GM19035 (cell line): ENCODE measurements at regions not wholly inside any gene's neighbourhood (a gene's known extent, or its start where the extent isn't known, plus 50 kb on each side); places are given as distances from the start of the nearest gene placed in this dataset.
"Not testable (repeated sequence)": the region's sequence is repeated elsewhere in the genome, so short reads cannot be mapped to it uniquely, and the experiment has no call there.

ENCODE experiments used
- ATAC-seq: cut with Tn5 transposase; IDR thresholded peaks from one replicate; pipeline ENCODE4 v1.9.1; 2021; ENCODE audit not compliant: unreplicated experiment

DNA sequence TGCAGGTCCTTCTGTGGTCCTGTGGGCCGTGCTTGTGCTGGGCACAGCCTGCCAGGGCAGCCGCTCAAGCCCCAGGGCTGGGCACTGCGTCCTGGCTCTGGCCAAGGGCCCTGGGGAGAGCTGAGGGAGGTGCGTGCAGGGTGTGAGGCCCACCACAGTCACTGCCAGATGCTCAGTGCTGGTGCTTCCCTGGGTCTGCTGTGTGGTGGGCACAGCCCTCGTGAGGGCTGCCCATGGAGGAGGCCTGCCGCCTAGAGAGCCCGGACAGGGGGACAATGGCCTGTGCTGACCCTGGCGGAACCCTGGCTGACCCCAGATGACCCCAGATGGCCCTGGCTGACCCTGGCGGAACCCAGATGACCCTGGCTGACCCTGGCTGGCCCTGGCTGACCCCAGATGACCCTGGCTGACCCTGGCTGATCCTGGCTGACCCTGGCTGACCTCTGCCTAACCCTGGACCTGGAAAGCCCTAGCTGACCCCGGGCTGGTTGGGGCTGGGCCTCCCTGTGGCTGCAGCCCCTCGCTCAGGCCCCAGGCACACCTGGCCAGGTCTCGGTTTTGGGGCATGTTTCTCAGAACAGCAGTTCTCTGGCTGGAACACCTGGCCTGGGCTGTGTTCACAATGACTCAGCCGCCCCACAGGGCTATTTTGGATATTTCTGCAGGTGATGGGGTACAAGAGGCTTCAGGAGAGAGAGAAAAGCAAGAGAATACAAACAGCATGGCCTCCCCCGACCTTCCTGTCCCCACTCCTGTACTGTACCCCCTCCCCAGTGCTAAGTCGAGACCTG, 55.4 kb downstream of the TMEM121 start:
- peak; percentile 61 for ATAC-seq

DNA sequence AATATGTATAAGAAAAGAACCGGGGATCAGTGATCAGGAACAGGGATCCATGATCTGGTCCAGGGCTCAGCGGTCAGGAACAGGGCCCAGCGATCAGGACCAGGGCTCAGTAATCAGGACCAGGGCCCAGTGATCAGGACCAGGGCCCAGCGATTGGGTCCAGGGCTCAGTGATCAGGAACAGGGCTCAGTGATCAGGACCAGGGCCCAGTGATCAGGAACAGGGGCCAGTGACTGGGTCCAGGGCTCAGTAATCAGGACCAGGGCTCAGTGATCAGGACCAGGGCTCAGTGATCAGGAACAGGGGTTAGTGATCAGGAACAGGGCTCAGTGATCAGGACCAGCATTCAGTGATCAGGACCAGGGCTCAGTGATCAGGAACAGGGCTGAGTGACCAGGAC, 56.3 kb downstream of the TMEM121 start:
- ATAC-seq: no peak

DNA sequence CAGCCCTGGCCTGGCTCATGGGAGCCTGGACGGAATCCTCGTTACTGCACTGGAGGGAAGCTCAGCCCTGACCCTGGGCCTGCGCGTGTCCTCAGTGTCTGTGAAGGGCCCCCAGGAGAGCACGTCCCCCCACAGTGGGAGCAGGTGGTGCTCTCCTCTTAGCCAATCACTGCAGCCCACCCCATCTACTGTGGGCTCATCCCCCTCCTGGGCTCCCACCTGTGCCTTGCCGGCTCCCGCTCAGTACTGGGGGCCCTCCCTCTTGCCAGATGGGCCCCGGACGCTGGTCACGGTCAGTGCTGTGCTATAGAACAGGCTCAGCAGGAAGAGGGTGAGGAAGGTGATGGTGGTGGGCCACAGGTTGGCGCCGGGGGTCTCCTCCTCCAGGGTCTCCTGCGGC, 57.5 kb downstream of the TMEM121 start:
- ATAC-seq: not testable (repeated sequence)

DNA sequence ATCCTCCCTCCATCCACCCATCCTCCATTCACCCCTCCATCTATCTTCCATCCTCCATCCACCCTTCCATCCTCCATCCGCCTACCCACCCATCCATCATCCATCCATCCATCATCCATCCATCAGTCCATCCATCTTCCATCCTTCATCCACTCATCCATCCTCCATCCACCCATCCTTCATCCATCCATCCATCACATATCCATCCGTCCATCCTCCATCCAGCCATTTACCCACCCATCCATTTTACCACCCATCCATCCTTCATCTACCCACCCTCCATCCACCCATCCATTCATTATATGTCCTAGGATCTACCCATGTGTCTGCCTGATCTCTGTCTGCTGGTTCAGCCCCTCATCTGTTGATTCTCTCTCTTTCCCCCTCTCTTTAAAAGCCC, 58.9 kb downstream of the TMEM121 start:
- not testable (repeated sequence) for ATAC-seq

DNA sequence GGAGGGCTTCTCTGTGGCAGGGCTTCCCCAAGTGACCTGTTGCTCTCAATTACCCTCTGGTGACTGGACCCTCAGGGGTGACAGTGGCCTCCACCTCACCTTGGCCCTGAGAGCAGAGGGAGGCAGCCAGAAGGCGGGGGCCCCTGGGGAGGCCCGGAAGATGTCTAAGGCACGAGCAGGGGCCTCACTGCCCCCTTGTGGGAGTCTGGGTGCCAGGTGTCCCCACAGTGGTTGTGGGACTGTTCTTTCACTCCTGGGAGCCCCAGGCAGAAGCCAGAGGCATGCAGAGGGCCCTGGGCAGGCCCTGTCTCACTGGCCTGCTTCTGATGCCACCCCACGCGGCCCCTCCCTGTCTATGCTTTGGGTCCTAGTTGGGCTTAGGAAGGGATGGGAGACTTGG, 59.3 kb downstream of the TMEM121 start:
- not testable (repeated sequence) for ATAC-seq

DNA sequence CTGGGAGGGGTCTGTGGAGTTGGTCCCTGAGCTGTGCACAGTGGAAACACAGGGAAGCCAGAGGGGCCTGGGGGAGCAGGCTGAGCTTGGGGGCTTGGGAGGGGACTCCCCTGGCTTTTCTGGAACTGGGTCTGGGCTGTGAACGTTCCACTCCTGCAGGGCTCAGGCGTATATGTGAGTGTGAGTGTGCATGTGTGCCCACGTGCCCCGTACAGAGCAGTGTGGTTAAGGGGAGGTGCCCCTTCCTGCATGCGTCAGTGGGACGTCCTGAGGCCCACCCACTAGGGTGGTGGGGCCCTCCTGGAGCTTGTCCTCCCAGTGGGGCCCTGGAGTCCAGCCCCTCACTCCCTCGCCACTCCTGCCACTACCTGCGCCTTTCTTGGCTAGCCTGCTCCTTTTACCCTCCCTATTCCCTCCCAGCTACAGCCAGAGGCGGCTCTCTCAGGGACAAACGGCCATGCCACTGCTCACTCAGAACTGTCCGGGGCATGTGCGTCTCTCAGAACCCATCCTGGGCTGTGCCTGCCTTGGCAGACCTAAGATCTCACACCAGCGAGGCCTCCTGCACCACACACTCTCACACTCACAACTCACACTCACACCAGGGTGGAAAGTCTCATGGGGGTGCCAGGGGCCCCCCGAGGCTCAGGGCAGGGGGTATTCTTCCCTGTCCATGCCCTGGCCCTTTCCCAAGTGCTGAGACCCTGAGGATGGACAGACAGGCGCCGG, 59.9 kb downstream of the TMEM121 start:
- not testable (repeated sequence) for ATAC-seq

DNA sequence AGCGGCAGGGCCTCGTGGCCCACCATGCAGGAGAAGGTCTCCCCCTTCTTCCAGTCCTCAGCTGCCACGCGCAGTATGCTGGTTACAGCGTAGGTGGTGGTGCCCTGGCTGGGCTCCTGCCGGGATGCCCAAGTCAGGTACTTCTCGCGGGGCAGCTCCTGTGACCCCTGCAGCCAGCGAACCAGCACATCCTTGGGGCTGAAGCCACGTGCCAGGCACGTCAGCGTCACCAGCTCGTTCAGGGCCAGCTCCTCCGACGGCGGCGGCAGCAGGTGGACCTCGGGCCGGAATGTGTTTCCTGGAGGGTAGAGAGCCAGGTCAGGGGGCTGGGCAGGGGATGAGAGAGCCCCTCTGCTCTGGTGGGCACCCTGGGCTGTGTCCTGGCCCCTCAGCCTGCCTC, 60.7 kb downstream of the TMEM121 start:
- ATAC-seq: not testable (repeated sequence)

DNA sequence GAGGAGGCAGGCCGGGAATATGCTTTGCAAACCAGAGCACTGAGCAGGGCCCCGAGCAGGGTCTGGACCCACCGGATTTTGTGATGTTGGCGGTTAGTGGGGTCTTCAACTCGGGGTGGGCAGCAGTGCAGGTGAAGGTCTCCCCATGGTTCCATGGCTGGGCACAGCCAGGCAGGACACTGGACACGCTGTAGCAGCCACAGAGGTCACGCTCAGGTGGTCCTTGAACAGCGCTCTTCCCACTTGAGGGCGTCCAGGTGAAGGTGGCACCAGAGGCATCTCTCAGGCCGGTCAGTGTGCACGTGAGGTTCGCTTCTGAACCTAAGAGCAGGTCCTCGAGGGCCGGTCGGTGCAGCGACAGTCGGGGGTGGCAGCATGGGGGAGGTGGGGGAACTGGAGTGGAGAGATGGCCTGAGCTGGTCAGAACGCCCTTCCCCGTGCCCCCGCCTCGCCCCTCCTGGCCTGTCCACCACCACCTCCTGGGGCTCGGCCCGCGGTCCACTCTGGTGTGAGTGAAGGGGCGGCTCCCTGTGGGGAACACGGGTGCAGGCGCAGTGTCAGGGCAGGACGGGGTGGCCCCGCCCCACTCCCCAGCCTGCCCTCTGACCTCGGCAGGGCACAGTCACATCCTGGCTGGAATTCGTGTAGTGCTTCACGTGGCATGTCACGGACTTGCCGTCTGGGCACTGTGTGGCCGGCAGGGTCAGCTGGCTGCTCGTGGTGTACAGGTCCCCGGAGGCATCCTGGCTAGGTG, 61.3 kb downstream of the TMEM121 start:
- not testable (repeated sequence) for ATAC-seq

DNA sequence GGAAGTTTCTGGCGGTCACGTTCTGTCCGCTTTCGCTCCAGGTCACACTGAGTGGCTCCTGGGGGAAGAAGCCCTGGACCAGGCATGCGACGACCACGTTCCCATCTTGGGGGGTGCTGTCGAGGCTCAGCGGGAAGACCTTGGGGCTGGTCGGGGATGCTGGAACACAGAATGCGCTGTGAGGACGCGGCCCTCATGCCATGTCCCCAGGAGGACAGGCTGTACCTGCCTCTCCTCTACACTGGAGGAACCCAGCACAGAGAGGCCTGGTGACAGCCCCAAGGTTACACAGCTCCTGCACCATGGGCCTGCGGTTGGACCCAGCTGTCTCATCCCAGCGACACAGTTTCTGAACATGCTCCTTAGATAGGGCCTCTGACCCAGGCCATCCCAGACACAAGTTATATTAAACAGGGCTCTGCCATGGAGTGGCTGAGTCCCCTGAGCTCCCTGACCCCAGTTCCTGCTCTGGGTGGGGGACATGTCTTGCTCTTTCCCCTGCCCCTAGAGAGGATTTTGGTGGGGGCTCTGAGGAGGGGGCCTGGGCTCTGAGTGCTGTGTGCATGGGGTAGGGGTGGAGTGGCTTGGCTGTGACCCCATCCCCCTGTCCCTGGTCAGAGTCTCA, 62.0 kb downstream of the TMEM121 start:
- ATAC-seq: no peak

DNA sequence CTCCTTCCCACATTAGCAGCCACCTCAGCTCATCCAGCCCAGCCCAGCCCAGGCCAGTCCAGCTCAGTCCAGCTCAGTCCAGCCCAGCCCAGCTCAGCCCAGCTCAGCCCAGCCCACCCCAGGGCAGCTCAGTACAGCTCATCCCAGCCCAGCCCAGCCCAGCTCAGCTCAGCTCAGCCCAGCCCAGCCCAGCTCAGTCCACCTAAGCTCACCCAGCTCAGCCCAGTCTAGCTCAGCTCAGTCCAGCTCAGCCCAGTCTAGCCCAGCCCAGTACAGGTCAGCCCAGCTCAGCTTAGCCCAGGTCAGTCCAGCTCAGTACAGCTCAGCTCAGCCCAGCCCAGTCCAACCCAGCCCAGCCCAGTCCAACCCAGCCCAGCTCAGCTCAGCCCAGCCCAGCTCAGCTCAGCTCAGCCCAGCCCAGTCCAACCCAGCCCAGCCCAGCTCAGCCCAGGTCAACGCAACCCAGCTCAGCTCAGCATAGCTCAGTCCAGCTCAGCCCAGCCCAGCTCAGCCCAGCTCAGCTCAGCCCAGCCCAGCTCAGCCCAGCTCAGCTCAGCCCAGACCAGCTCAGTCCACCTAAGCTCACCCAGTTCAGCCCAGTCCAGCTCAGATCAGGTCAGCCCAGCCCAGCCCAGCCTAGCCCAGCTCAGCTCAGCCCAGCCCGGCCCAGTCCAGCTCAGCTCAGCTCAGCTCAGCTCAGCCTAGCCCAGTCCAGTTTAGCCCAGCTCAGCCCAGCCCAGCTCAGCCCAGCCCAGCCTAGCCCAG, 63.0 kb downstream of the TMEM121 start:
- ATAC-seq: no peak

DNA sequence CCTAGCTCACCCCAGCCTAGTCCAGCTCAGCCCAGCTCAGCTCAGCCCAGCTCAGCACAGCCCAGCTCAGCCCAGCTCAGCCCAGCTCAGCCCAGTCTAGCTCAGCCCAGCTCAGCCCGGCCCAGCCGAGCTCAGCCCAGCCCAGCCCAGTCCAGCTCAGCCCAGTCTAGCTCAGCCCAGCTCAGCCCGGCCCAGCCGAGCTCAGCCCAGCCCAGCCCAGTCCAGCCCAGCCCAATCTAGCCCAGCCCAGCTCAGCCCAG, 63.5 kb downstream of the TMEM121 start:
- not testable (repeated sequence) for ATAC-seq

DNA sequence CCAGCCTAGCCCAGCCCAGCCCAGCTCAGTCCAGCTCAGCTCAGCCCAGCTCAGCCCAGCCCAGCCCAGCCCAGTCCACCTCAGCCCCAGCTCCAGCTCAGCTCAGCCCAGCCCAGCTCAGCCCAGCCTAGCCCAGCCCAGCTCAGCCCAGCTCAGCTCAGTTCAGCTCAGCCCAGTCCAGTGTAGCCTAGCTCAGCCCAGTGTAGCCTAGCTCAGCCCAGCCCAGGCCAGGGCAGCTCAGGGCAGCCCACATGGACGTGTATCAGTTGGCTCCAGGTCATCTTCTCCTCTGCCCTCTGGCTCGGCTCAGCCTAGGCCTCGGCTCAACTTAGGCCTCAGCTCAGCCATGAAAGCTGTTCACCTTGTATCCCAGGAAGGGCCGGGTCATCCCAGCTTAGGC, 64.7 kb downstream of the TMEM121 start:
- ATAC-seq: no peak

DNA sequence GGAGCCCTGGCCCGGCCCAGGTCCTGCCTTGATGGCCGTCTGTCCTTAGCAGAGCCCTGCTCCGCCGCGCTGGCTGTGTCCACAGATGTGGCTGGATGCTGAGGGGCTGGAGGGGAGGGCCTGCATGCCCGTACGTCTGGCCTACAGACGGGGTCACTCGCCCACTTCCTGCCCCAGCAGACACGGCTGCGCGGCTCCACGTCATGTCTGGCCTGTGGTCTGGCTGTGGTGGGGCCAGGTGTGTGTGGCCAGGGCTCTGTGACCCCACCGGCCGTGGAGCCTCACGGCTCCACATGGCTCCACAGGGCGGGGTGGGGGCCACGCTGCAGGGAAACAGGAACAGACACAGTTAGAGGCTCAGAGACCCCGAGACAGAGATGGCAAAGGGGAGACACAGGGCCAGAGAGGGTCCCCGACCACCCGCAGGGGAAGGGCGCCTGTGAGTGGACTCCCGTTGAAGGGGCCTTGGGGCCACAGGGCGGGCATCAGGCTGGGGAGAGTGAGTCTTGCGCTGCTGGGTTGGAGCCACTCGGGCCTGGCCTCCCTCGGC, 65.5 kb downstream of the TMEM121 start:
- ATAC-seq: not testable (repeated sequence)

DNA sequence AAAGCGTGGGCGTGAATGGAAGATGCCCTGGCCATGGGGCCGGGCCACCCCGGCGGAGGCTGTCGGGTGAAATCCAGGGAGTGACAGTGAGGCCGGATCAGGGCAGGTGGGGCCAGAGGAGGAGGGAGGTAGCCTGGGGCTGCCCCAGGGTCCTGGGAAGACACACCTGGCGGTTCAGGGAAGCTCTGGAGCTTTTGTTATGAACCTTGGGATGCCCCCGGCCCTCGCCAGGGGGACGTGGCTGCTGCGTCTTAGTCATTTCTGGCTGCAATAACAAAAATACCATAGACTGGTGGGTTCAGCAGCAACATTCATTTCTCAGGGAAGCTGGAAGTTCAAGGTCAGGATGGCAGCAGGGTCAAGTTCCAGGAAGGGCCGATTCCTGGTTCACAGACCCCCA, 66.3 kb downstream of the TMEM121 start:
- ATAC-seq: not testable (repeated sequence)

DNA sequence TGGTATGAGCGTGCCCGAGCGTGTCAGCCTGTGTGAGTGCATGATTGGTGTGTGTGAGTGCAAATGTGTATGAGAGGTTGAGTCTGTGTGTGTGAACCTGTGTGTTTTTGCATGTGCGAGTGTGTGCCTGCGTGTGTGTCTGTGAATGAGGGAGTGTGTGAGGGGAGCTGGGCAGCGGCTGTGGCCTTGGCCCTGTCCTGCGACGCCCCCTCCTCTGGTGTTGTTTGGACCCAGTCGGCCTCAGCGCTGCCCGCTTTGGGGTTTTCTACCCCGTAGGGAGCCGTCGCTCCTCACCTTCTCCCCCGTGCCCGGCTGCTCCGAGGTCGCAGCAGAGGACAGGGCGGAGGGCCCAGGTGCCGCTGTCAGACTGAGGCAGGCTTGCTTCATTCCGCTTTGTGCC, 69.0 kb downstream of the TMEM121 start:
- not testable (repeated sequence) for ATAC-seq

DNA sequence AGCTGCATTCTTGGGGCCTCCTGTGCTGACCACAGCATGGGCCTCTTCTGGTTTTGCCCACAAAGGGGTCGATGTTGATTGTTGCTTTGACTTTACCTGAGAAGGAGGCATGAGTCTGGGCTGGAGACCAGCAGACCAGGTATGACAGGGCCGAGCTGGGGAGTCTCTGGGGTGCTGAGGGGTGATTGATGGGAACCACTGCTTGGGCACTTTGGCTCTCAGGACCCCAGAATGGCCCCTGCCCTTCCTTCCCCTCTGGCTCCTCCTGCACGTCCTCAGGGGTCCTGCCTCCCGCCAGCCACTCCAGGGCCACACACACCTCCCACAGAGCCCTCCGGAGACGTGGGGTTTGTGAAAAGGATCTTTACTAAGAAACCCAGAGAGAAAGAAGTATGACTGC, 70.0 kb downstream of the TMEM121 start:
- not testable (repeated sequence) for ATAC-seq

DNA sequence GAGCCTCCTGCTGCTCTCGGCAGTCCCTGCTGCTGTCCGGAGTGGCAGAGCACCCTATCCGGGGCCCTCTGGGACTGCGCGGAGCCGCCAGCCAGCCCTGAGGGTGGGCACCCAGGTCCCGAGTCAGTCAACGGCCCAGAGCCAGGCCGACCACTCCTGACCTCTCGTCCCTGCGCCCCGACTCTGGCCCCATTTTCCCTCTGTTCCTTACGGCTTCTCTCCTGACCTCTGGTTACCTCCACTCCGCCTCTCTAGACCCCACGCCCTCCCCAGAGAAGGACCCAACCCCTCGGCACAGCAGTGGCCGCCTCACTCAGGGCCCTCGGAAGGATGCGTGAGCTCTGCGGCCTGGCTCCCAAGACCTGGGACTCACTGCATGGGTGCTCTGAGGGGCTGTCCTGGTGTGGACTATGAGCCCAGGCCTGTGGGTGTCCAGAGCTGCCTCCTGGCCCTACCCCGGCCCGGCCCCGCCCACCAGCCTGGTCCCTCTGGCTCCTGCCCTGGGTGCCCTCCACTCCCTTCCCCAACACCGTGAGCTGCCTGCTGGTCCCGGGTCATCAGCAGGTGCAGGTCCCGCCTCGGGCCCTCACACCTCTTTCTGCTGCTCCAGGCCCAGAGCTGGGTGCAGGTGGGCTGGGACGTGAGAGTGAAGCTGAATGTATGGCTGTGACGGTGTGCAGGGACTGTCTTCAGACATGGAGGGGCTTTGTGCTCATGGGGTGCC, 71.8 kb downstream of the TMEM121 start:
- ATAC-seq: not testable (repeated sequence)

DNA sequence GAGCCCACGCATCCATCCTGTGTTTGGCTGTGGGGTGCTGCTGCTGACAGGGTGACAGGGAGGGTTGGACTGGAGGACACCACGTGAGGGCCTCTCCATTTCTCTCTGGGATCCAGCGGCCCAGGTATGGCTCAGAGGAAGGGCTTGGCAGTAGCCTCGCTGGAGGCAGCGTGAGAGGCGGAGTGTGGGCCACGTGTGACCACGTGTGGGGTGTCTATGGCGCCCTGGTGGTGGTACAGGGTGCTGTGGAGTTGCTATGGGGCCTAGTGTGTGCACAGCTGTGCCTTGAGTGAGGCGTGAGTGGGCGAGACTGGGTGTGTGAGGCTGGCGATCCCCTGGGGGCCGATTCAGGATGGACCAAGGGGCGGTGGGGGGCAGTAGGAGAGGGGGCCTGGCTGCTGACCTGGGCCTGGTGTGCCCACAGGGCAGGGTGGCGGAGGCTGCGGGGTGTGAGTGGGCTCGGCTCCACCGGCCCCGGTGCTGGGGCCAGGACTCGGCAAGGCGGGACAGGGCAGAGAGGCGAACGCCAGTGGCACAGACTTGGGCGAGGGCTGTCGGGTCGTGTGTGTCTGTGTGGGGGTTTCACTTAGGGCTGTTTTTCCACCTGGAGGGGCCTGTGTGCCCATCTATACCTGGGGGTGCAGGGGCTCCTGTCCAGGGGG, 72.7 kb downstream of the TMEM121 start:
- not testable (repeated sequence) for ATAC-seq
